SU-DHL-6 (cell line): ENCODE measurements at regions not wholly inside any gene's neighbourhood (a gene's known extent, or its start where the extent isn't known, plus 50 kb on each side); places are given as distances from the start of the nearest gene placed in this dataset.

Source experiments
- EZH2phosphoT487 ChIP-seq: fragments of 200-600 bp; sonication (generic), shearing (Covaris generic); conservative IDR thresholded peaks from 2 replicates; pipeline ENCODE4 v1.6.1; 2018; ENCODE audit warnings: mild to moderate bottlenecking, antibody characterized with exemption, low read length, moderate library complexity, mixed read lengths
- TF ChIP-seq, protein P1 (sequence below): fragments of 200-600 bp; sonication (generic); IDR thresholded peaks from one replicate; pipeline ENCODE4 v1.5.1; 2017; ENCODE audit warnings: antibody characterized with exemption, mild to moderate bottlenecking, low read length, moderate library complexity; ENCODE audit not compliant: insufficient read depth, poor library complexity, severe bottlenecking

- TF ChIP-seq, protein P1, sequence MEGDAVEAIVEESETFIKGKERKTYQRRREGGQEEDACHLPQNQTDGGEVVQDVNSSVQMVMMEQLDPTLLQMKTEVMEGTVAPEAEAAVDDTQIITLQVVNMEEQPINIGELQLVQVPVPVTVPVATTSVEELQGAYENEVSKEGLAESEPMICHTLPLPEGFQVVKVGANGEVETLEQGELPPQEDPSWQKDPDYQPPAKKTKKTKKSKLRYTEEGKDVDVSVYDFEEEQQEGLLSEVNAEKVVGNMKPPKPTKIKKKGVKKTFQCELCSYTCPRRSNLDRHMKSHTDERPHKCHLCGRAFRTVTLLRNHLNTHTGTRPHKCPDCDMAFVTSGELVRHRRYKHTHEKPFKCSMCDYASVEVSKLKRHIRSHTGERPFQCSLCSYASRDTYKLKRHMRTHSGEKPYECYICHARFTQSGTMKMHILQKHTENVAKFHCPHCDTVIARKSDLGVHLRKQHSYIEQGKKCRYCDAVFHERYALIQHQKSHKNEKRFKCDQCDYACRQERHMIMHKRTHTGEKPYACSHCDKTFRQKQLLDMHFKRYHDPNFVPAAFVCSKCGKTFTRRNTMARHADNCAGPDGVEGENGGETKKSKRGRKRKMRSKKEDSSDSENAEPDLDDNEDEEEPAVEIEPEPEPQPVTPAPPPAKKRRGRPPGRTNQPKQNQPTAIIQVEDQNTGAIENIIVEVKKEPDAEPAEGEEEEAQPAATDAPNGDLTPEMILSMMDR: no peak
- no peak for TF ChIP-seq EZH2phosphoT487
Measured at GRCh38 chr11:86156397-86156955, 87.6 kb upstream of the PICALM start.
